Epithelial cell of prostate (primary cell): ENCODE measurements at regions not wholly inside any gene's neighbourhood (a gene's known extent, or its start where the extent isn't known, plus 50 kb on each side); places are given as distances from the start of the nearest gene placed in this dataset.
"Not testable (repeated sequence)": the region's sequence is repeated elsewhere in the genome, so short reads cannot be mapped to it uniquely, and the experiment has no call there.

ENCODE experiments used
- DNase-seq: peaks from one replicate; pipeline ENCODE4 v3.0.0-alpha.2; 2011; ENCODE audit warnings: low read depth, low spot score
- H3K27ac ChIP-seq: fragments of 450-650 bp; 2 replicates; pipeline ENCODE4 v1.5.1; 2017; ENCODE audit warnings: mild to moderate bottlenecking

DNA sequence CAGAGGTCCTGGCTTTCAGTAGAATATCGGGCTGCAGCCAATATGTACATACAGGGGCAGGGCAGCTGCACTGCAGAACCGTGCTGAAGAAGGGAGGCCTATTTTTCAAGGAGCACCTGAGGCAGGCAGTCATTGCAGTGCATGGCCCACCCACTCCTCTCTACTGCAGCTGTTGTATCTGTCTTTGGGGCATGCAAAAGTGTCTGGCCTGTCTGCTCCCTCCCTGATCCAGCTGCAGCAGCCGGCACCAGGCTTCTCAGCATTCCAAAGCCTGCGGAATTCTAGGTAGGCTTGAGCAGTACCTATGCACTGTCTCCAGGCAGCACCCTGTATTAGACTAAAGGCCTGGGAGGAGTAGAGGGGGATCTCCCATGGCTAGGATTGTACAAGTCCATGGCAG is 415.2 kb upstream of the MAGEB16 start:
- no peak overlapping the region for H3K27ac ChIP-seq
- no peak for DNase-seq

DNA sequence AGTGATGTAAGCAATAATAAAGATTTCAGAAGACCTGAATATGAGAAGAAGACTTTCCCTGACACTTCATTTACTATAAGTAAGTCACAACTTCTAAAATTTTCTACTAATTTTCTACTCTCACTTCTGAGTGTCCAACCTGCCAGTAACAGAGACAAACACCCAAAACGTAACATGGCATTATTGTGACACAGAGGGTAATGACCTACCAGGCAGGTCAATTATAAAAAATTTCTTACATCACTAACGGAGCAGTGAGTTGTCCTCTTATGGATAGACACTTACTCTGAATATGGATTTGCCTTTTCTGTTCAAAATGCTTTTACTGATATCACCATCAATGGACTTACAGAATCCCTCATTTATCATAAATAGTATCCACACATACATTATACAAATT is 405.9 kb upstream of the MAGEB16 start:
- DNase-seq = no peak
- H3K27ac ChIP-seq = no peak overlapping the region

GRCh38 chrX:35406386-35406785 is 391.8 kb upstream of the MAGEB16 start:
- H3K27ac ChIP-seq = no peak overlapping the region
- DNase-seq = peak; percentile 6

GRCh38 chrX:35416782-35417181 is 381.4 kb upstream of the MAGEB16 start:
- no peak overlapping the region for H3K27ac ChIP-seq
- no peak for DNase-seq

DNA sequence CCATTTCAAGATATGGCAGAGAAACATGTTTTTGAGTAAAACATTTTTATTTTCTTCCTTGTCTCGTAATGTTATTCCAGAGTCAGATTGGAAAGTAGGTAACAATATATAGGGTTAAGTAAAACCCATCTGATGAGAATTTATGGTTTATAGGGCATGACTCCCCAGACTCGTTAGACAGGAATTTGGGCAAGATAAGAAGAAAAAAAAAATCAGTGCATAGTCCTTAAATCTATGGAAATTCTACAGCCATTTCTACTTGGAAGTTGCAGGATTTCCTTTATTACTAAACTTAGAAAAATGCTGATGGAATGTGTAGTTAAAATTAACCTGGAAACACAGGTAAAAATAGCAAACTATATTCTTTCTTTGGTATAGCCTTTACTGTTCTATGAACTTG is 366.1 kb upstream of the MAGEB16 start:
- DNase-seq = no peak

DNA sequence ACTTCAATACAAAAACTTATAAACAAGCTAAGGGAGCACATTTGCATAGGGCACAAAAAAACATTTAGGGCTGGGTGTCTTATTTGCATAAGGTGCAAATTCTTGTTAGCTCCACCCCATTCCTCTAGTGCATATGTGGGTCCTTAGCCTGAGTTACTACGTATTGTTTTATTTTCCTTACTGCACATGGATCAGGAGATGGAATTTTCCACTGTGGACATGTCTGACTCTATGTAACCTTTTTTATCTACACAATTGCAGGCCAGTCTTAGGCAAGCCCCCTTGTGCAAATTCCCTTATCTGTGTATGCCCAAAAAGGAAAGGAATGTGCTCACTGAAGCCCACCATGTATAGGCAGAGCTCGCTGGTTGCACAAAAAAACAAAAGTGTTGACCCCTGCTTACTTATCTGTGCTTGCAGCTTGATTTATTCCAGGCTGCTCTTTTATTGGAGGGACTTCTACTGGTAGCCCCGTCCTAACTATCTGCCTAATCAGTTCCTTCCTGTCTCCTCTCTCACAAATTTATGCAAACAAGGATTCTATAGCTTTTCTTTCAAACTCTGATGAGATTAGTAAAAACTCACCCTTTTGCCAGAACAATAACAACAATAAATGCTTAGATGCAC is 359.0 kb upstream of the MAGEB16 start:
- no peak overlapping the region for H3K27ac ChIP-seq
- DNase-seq = no peak

More for the DNA sequence above, 366.1 kb upstream of the MAGEB16 start:
- no peak overlapping the region for H3K27ac ChIP-seq

GRCh38 chrX:35439692-35440091 is 358.4 kb upstream of the MAGEB16 start:
- H3K27ac ChIP-seq = no peak overlapping the region
- DNase-seq = no peak

- no peak for DNase-seq
- H3K27ac ChIP-seq = peak overlapping the region; percentile 81
Measured at GRCh38 chrX:35442421-35442820, 355.7 kb upstream of the MAGEB16 start.

DNA sequence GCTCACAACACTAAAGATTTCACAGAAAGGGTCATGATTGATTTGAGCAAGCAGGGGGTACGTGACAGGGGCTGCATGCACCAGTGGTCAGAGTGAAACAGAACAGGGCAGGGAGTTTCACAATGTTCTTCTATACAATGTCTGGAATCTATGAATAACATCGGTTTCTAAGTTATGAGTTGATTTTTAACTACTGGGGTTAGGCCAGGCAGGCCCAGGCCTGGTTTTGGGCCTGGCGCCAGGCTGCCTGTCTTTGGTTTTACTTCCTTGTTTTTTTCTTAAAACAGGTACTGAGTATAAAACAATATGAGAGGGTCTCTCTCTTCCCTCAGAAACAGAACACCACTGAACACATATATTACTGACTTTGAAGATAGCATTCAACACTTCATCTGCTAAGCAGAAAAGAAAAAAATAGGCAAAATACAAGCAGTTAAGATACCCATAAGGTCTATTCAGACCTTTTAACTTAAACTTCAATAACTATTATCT is 355.0 kb upstream of the MAGEB16 start:
- peak overlapping the region; percentile 81 for H3K27ac ChIP-seq
- not testable (repeated sequence) for DNase-seq

DNA sequence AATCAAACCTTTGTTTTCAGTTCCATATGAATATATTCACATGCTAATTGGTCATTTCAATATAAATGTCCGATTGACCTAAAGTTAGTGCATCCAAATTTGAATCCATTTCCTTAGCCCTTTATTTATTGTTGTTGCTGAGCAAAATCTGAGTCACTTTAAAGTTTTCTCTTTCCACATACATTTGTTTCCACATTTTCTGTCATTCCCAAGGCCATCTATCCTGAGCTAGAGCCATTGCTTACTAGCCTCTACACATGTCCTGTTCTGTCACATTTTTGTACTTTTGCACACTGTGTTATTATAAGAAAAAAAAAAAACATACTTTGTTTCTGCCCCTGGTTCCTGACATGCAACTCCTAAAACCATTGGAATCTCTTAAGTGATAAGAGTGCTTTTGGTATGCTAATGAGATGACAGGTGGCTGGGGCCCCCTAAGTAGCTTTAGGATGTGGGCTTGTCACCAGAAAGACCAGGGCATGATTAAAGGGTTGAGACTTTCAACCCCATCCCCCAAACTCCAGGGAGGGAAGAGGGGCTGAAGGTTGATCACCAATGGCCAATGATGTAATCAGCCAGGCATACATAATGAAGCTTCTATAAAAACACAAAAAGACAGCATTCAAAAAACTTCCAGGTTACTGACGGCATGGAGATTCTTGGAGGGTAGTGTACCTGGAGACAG is 353.3 kb upstream of the MAGEB16 start:
- peak overlapping the region; percentile 81 for H3K27ac ChIP-seq

DNA sequence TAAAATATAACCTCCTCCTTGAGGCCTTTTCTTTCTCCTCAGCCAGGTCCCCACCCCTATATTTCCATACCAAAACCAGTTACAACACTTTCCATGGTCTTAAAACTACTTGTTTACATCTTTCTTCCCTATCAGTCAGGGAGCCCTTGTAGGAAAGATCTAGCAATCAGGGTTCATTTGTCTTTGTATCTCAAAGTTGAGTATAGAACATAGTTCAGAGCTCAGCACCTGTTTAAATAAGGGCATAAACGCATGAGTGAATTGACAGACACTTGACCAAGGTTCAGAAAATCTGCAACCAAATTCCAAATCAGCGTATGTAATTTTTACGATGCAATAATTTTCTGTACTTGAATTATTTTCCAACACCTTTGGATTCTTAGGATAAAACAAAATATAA is 352.2 kb upstream of the MAGEB16 start:
- no peak for DNase-seq
- H3K27ac ChIP-seq = no peak overlapping the region

More for the DNA sequence above, 353.3 kb upstream of the MAGEB16 start:
- DNase-seq = no peak

- DNase-seq = no peak
- no peak overlapping the region for H3K27ac ChIP-seq
Measured at GRCh38 chrX:35456891-35457290, 341.3 kb upstream of the MAGEB16 start.

DNA sequence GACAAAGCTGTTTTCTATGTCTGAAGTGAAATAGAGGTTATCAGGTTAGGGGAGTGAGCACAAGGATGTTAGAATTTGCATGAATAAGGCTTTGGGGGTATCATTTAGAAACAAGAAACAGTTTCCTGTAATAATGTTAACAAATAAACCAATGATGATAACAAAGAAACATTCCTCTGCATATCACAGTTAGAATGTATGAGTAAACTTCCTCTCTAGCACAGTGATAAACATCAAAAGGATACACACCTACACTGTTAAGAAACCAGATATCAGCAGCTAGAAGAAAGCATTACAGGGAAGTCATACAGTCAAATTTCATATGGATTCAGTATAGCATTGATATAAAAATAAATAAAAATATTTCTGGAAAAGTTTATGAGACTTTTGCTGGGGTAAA is 340.0 kb upstream of the MAGEB16 start:
- no peak for DNase-seq
- no peak overlapping the region for H3K27ac ChIP-seq

DNA sequence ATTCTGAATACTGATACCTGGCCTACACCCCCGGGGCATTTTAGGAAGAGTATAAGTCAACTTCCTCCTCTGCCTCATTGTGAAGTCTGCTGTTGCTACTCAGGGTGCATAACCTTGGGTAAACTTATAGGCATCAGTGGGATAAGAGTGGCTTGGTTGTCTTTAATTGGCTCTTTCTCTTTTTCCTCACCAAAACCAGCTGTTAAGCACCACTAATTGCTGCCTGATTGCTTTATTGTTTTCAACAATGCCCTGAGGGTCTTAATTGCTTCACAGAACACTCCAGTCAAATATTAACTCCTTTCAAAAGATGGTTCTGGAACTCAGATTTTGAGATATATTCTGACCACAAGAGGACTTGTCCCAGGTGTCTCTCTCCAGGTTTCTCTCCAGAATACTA is 337.0 kb upstream of the MAGEB16 start:
- no peak for DNase-seq
- H3K27ac ChIP-seq = no peak overlapping the region

GRCh38 chrX:35496671-35497070 is 301.5 kb upstream of the MAGEB16 start:
- not testable (repeated sequence) for DNase-seq, H3K27ac ChIP-seq

DNA sequence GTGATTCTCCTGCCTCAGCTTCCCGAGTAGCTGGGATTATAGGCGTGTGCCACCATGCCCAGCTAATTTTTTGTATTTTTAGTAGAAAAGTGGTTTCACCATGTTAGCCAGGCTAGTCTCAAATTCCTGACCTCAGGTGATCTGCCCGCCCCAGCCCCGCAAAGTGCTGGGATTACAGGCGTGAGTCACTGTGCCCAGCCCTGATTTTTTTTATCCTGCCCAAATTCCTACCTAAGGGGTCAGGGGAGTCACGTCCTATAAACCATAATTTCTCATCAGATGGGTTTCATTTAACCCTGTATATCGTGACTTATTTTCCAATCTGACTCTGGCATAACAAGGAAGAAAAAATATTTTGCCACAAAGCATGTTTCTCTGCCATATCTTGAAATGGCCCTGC is 300.7 kb upstream of the MAGEB16 start:
- not testable (repeated sequence) for H3K27ac ChIP-seq, DNase-seq

GRCh38 chrX:35499071-35499862 is 298.9 kb upstream of the MAGEB16 start:
- DNase-seq = no peak
- no peak overlapping the region for H3K27ac ChIP-seq

- DNase-seq = no peak
- no peak overlapping the region for H3K27ac ChIP-seq
Measured at GRCh38 chrX:35507701-35508100, 290.4 kb upstream of the MAGEB16 start.

DNA sequence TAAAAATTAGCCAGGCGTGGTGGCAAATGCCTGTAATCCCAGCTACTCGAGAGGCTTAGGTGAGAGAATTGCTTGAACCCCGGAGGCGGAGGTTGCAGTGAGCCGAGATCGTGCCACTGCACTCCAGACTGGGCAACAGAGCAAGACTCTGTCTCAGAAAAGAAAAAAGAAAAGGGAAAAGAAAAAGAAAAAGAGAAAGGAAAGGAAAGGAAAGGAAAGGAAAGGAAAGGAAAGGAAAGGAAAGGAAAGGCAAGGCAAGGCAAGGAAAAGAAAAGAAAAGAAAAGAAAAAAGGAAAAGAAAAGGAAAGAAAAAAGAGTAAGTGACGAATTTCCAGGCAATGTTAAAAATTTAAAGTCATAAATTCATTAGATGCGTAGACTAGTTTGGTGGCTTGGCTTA is 250.1 kb upstream of the MAGEB16 start:
- H3K27ac ChIP-seq, DNase-seq: not testable (repeated sequence)

GRCh38 chrX:35557916-35558315 is 240.2 kb upstream of the MAGEB16 start:
- DNase-seq = no peak

DNA sequence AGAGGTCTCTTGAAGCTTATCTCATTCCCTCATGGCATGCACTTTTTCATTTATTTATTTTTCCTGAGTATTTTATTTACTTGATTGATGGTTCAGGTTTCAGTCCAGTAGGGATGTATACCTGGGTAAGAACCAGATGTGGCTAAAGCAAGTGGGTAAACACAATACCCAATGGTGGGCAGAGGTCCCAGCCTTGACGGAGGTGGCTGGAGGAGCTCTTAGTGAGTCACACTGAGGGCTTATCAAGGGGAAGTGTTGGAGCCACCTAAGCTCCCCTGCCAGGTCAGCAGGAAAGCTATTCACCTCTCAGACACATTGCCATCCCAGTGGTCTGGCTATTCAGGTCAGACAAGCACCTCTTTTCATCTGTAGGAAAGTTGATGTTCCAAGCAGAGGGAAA is 236.2 kb upstream of the MAGEB16 start:
- H3K27ac ChIP-seq = no peak overlapping the region
- no peak for DNase-seq

More at GRCh38 chrX:35557916-35558315, 240.2 kb upstream of the MAGEB16 start:
- no peak overlapping the region for H3K27ac ChIP-seq
